BLaER1 (cell line): ENCODE measurements at regions not wholly inside any gene's neighbourhood (a gene's known extent, or its start where the extent isn't known, plus 50 kb on each side); places are given as distances from the start of the nearest gene placed in this dataset.
A peak's percentile ranks its signal among the peaks of the same experiment; 100 is the strongest.

Experiments used
- H3K27ac ChIP-seq: shearing (Covaris generic); formaldehyde crosslinking; 2 replicates; pipeline ENCODE4 v1.8.1; 2022
- H3K27me3 ChIP-seq: shearing (Covaris generic); formaldehyde crosslinking; 2 replicates; pipeline ENCODE4 v1.8.1; 2022
- H3K36me3 ChIP-seq: shearing (Covaris generic); formaldehyde crosslinking; 2 replicates; pipeline ENCODE4 v1.8.1; 2022
- H3K4me1 ChIP-seq: shearing (Covaris generic); formaldehyde crosslinking; 2 replicates; pipeline ENCODE4 v1.8.1; 2022
- H3K4me2 ChIP-seq: shearing (Covaris generic); formaldehyde crosslinking; 2 replicates; pipeline ENCODE4 v1.8.1; 2022
- H3K4me3 ChIP-seq: shearing (Covaris generic); formaldehyde crosslinking; 2 replicates; pipeline ENCODE4 v1.8.1; 2022
- H3K9ac ChIP-seq: shearing (Covaris generic); formaldehyde crosslinking; 2 replicates; pipeline ENCODE4 v1.8.1; 2022
- H3K9me3 ChIP-seq: shearing (Covaris generic); formaldehyde crosslinking; 2 replicates; pipeline ENCODE4 v1.8.1; 2022
- H4K20me1 ChIP-seq: shearing (Covaris generic); formaldehyde crosslinking; 2 replicates; pipeline ENCODE4 v1.8.1; 2022
- Cebpa-rat ChIP-seq: shearing (Covaris generic); IDR thresholded peaks from 2 replicates; pipeline ENCODE4 v1.8.1; 2022

DNA sequence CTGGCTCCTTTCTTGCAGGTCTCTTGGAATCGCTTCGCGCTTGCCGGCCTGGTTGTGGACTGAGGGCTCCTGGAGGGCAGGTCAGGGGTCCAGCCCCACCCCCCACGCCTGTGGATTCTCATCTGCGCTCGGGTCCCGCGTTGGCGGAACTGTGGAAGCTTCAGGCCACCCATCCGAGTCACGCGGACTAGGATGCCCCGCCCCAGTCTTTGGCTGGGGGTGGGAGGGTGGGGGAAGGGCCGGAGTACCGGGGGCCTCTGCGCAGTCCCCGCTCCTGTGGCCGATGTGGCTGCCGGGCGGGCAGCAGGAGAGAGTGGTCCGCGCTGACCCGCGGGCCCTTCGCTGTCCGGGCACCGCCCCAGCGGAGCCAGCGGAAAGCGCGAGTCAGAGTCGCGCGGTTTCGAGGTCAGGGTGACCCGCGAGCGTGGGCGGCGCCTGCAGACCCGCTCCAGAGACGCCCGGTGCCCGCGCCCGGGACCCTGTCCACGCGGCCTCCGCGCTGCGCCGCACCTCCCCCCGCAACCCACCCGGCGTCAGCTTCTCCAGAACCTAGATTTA, 114.2 kb downstream of the KLF13 start:
- no peak for TF ChIP-seq Cebpa-rat
- peak overlapping the region; percentile 53 for H3K4me2 ChIP-seq
- H3K36me3 ChIP-seq, result no peaks in the 10 kb centered on the region
- H4K20me1 ChIP-seq, result no peaks in the 10 kb centered on the region
- no peak overlapping the region for H3K4me3 ChIP-seq
- H3K27me3 ChIP-seq, result no peaks in the 10 kb centered on the region
- H3K27ac ChIP-seq, result no peak overlapping the region
- H3K4me1 ChIP-seq, result peaks cover 42% of the 10 kb centered on the region
- no peaks in the 10 kb centered on the region for H3K9me3 ChIP-seq
- no peak overlapping the region for H3K9ac ChIP-seq

DNA sequence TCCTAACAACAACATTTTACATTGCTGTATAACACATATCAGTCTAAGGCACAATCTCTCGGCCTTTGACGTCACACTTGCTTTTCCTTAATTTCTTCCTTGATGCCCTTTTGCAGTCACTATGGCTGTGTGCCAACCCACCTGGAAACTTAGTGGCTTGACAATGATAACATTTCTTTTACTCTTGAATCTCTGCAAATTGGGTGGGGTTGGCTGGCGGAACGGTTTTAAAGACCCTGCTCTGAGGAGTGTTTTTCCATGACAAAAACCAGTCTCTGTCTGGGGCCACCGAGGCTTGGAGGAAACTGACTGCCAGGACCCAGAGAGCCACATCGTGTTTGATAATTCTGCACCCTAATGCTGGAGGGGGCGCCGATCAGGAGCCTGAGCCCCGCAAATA, 115.6 kb downstream of the KLF13 start:
- Histone ChIP-seq H4K20me1 (no peaks in the 10 kb centered on the region), H3K9ac (no peak overlapping the region), H3K27me3 (no peaks in the 10 kb centered on the region), H3K4me2 (no peak overlapping the region), H3K4me3 (no peak overlapping the region), H3K36me3 (no peaks in the 10 kb centered on the region), H3K27ac (no peak overlapping the region), H3K9me3 (no peaks in the 10 kb centered on the region), H3K4me1 (peaks cover 29% of the 10 kb centered on the region)
- TF ChIP-seq Cebpa-rat, result no peak

DNA sequence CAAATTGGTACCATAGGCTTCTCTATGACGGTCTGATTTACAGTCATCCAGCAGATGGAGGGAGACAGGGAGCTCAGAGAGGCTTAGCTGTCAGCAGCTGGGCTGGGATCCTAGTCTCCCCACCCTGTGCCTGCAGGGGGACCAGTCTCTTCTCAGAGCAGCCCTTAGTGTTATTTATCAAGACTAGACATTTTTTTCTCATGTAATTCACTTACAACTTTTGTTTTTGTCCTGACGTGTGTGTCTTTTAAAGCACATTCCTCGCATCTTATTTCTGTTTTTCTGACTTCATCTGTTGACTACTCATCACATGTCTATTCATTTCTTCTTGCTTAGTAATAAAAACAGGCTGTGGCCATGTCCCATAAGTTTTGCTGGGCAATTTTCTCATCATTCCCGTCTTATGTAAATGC, 116.1 kb downstream of the KLF13 start:
- Histone ChIP-seq H3K9ac (no peak overlapping the region), H3K4me3 (no peak overlapping the region), H3K36me3 (no peaks in the 10 kb centered on the region), H3K27ac (no peak overlapping the region), H3K9me3 (no peaks in the 10 kb centered on the region), H3K27me3 (no peaks in the 10 kb centered on the region), H4K20me1 (no peaks in the 10 kb centered on the region), H3K4me2 (no peak overlapping the region), H3K4me1 (peaks cover 24% of the 10 kb centered on the region)
- TF ChIP-seq Cebpa-rat, result no peak

DNA sequence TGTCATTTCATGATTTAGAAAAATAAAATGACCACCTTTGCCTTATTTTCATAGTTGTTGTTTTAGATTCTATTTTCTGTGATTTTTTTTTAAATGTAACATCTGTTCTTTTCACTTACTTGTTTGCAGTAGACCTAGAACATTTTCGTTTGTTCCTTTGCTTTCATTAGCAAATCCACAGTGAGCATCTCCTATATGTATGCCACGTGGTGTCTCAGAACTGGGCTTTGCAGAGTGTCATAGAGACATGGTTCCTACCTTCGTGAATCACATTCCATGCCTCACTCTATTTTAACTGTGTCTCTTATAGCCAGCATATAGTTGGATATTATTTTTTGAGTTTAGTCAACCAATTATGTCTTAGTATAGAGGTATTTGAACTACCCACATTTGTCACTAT, 118.2 kb downstream of the KLF13 start:
- H3K9me3 ChIP-seq, result no peaks in the 10 kb centered on the region
- peaks cover 12% of the 10 kb centered on the region for H3K4me1 ChIP-seq
- TF ChIP-seq Cebpa-rat, result no peak
- no peak overlapping the region for H3K4me2 ChIP-seq
- no peaks in the 10 kb centered on the region for H3K36me3 ChIP-seq
- no peaks in the 10 kb centered on the region for H4K20me1 ChIP-seq
- no peak overlapping the region for H3K9ac ChIP-seq
- H3K27ac ChIP-seq, result no peak overlapping the region
- H3K27me3 ChIP-seq, result no peaks in the 10 kb centered on the region
- no peak overlapping the region for H3K4me3 ChIP-seq

DNA sequence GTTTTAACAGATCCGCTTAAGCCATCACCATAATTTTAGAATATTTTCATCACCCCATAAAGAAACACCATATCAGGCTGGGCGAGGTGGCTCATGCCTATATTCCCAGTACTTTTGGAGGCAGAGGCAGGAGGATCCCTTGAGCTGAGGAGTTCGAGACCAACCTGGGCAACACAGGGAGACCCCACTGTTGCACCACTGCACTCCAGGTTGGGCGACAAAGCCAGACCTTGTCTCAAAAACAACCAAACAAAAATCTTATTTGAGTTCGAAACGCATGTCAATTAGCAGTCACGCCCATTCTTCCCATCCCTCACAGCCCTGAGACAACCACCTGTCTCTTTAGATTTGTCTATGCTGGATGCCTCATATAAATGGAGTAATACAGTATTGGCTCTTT, 119.9 kb downstream of the KLF13 start:
- Histone ChIP-seq H3K4me2 (no peak overlapping the region), H3K27ac (no peak overlapping the region), H3K9ac (no peak overlapping the region), H3K4me1 (peaks cover 8% of the 10 kb centered on the region), H3K9me3 (no peaks in the 10 kb centered on the region), H3K36me3 (no peaks in the 10 kb centered on the region), H3K27me3 (no peaks in the 10 kb centered on the region), H3K4me3 (no peak overlapping the region), H4K20me1 (no peaks in the 10 kb centered on the region)
- no peak for TF ChIP-seq Cebpa-rat

DNA sequence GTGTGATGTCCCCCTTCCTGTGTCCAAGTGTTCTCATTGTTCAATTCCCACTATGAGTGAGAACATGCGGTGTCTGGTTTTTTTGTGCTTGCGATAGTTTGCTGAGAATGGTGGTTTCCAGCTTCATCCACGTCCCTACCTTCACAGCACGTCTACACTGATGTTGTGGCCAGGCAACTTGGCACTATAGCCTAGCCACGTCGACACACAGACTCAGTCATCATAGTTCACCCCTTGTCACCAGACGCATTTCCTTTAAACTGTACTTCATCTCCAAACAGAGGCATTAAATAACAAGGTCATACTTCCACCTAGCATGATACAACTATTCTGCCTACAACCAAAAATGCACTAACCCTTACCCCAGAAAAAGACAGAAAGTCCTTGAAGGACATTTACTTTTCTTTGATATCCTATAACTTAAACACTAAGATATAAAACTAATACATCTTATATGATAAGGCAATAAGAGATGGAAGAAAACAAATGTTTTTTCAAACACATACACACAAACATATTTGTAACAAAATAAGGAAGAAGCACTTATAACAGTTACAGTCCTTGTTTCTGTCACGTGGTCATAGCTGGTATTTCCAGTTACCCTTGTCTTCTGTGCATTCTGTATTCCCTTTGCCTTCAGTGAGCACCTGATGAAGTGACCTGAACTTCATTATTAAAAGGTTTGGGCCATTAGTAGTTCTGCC, 121.4 kb downstream of the KLF13 start:
- Histone ChIP-seq H3K9me3 (peaks cover 3% of the 10 kb centered on the region; the same call in 1 of the 2 replicates), H3K4me3 (no peak overlapping the region), H3K27me3 (no peaks in the 10 kb centered on the region), H3K36me3 (no peaks in the 10 kb centered on the region), H3K4me2 (no peak overlapping the region), H3K27ac (no peak overlapping the region), H3K9ac (no peak overlapping the region), H3K4me1 (peaks cover 15% of the 10 kb centered on the region), H4K20me1 (no peaks in the 10 kb centered on the region)
- TF ChIP-seq Cebpa-rat, result no peak

DNA sequence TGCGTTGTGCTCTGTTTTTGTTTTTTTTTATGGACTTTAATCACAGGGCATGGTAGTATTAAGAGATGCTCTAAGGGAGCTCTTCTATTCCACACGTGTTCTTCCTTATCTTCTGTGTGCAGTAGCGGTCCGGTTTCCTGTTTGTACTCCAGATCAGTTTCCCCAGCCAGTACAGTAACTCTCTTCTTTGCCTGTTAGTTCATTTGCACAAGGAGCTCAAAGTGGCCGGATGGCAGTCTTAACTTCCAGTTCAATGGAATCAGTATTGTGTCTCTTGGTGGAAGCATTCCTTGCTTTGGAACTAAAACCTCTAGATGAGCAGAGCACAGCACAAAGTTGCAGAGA, 122.0 kb downstream of the KLF13 start:
- no peaks in the 10 kb centered on the region for H3K27me3 ChIP-seq
- H3K9me3 ChIP-seq, result peaks cover 9% of the 10 kb centered on the region; the same call in 1 of the 2 replicates
- peaks cover 20% of the 10 kb centered on the region for H3K4me1 ChIP-seq
- TF ChIP-seq Cebpa-rat, result no peak
- no peak overlapping the region for H3K9ac ChIP-seq
- no peak overlapping the region for H3K27ac ChIP-seq
- no peak overlapping the region for H3K4me2 ChIP-seq
- no peak overlapping the region for H3K4me3 ChIP-seq
- H4K20me1 ChIP-seq, result no peaks in the 10 kb centered on the region
- H3K36me3 ChIP-seq, result no peaks in the 10 kb centered on the region

DNA sequence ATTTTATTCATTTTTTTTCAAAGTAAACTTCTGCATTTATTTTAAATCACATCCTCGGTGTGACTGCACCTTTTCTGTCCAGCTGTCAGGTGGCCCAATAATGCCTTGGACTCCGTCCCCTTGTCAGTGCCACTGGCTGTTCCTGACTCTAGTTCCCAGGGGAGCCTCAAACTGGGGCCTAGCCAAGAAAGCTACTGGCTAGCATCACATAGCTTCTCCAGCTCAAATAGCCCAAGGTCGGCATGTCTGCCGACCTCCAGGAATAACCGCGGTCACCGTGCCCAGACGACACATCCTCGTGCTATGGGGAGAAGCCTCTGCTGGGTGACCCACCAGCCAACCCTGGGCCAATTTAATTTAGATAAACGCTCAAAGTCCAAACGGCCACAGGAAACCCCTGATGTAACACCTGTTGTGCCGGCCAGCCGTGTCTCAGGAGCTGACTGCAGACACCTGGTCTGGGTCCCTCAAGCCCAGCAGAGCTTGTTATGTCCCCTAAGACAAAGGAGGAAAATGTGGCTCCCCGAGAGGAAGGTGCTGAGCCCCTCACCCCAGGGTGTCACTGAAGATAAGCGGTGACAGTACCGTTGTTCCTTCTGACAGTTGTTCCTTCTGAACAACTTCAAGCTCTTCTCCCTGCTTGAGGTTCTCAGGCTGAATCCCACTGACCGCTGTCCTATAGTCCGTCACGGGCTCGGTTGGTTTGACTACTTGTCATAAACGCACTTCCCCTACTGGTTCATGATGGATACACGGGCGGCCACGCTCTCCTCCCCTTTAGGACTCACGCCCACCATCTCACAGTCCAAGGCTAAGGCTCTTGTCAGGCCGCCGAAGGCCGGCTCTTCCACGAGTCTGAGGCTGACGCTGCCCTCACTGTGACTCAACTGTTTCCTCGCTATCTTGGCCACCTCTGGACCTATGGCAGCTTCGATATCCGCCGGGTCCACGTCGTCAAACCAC, 126.2 kb downstream of the KLF13 start:
- no peak overlapping the region for H3K27ac ChIP-seq
- no peak overlapping the region for H3K9ac ChIP-seq
- H3K36me3 ChIP-seq, result no peaks in the 10 kb centered on the region
- H3K9me3 ChIP-seq, result peaks cover 22% of the 10 kb centered on the region
- H3K4me2 ChIP-seq, result peak overlapping the region; percentile 40
- H4K20me1 ChIP-seq, result no peaks in the 10 kb centered on the region
- no peak for TF ChIP-seq Cebpa-rat
- no peak overlapping the region for H3K4me3 ChIP-seq
- H3K27me3 ChIP-seq, result no peaks in the 10 kb centered on the region
- H3K4me1 ChIP-seq, result peaks cover 35% of the 10 kb centered on the region

DNA sequence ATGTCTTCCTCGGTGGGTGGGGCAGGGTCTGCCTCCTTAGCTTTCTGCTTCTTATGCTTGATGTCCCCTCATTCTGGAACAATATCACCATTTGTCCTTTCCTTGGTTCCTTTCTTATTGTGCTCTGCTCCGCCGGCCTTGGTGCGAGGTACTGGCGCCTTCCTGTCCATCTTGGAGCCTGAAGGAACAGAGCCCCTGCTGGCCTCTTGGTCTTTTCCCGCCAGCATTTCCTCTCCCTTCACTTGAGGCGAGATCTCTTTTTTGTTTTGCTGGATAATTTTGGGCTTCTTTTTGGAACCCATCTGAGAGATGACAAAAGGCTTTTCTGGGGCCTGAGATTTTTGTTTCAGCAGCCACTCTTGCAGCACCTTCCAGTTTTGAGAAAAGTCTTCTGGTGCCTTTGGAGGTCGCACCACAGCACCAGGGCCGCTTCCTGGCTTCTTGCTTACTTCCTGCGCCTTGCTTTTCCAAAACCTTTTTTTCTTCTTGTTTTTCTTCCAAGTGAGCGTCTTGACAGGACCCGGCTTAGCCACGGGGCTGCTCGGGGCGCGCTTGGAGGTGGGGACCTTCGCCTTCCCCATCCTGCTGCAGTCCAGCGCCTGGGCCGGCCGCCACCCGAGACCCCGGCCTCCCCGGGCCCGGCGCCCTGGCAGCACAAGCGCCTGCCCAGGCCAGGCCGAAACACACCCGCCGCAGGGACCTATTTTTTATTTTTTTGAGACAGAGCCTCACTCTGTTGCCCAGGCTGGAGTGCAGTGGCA, 127.1 kb downstream of the KLF13 start:
- no peak overlapping the region for H3K4me3 ChIP-seq
- H3K4me1 ChIP-seq, result peaks cover 43% of the 10 kb centered on the region
- H4K20me1 ChIP-seq, result no peaks in the 10 kb centered on the region
- peak overlapping the region; percentile 40 for H3K4me2 ChIP-seq
- no peaks in the 10 kb centered on the region for H3K36me3 ChIP-seq
- no peak overlapping the region for H3K27ac ChIP-seq
- H3K27me3 ChIP-seq, result no peaks in the 10 kb centered on the region
- H3K9ac ChIP-seq, result no peak overlapping the region
- no peak for TF ChIP-seq Cebpa-rat
- peaks cover 22% of the 10 kb centered on the region for H3K9me3 ChIP-seq
